ENCODE measurements at regions not wholly inside any gene's neighbourhood (a gene's known extent, or its start where the extent isn't known, plus 50 kb on each side); places are given as distances from the start of the nearest gene placed in this dataset.

DNA sequence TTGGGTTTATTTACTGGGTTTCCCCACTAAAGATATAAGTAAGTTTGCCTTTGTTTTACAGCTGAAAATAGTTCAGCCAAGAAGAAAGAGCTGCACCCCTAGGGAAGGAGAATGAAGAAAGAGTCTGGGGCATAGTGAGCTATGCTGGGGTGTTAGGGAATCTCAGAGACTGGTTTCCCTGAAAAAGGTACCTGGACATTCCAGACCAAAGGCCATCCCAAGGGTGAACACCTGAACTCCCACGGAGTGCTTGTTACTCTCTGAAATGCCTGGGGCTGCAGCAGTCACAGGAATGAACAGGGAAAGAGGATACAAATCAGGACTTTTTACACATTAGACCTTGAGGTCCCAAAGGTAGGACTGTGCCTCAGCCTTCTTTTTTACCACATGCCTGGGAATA is 337.6 kb upstream of the SLC10A2 start:
- TF ChIP-seq, protein P1, sequence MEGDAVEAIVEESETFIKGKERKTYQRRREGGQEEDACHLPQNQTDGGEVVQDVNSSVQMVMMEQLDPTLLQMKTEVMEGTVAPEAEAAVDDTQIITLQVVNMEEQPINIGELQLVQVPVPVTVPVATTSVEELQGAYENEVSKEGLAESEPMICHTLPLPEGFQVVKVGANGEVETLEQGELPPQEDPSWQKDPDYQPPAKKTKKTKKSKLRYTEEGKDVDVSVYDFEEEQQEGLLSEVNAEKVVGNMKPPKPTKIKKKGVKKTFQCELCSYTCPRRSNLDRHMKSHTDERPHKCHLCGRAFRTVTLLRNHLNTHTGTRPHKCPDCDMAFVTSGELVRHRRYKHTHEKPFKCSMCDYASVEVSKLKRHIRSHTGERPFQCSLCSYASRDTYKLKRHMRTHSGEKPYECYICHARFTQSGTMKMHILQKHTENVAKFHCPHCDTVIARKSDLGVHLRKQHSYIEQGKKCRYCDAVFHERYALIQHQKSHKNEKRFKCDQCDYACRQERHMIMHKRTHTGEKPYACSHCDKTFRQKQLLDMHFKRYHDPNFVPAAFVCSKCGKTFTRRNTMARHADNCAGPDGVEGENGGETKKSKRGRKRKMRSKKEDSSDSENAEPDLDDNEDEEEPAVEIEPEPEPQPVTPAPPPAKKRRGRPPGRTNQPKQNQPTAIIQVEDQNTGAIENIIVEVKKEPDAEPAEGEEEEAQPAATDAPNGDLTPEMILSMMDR (IDR thresholded peaks at IDR 0.05; ENCODE audit: borderline replicate concordance, extremely low read depth, low read length, poor library complexity, severe bottlenecking): no peak
- TF ChIP-seq EZH2 (IDR thresholded peaks at IDR 0.05; ENCODE audit: borderline replicate concordance, low read depth, low read length, severe bottlenecking): no peak
